Stimulated activated memory B cell treated with anti-CD40 and anti-IgM and Interleukin-4, amounts not matched to agents 10 μg/mL and 1 μg/mL and 100 μg/mL, for 72 hours (primary cell): ENCODE measurements at regions not wholly inside any gene's neighbourhood (a gene's known extent, or its start where the extent isn't known, plus 50 kb on each side); places are given as distances from the start of the nearest gene placed in this dataset.

Experiments
- ATAC-seq: fragments of 150-1000 bp; cut with Tn5 transposase; 2 replicates; pipeline ENCODE4 v1.10.0; 2021
- H3K27ac Mint-ChIP-seq: one replicate; pipeline ENCODE4 v1.8.0; 2022; ENCODE audit warnings: mild to moderate bottlenecking, mixed read lengths
- H3K27me3 Mint-ChIP-seq: one replicate; pipeline ENCODE4 v1.8.0; 2022; ENCODE audit warnings: mixed read lengths
- H3K36me3 Mint-ChIP-seq: one replicate; pipeline ENCODE4 v1.8.0; 2022; ENCODE audit warnings: mixed read lengths
- H3K4me1 Mint-ChIP-seq: one replicate; pipeline ENCODE4 v1.8.0; 2022; ENCODE audit warnings: mixed read lengths
- H3K4me3 Mint-ChIP-seq: one replicate; pipeline ENCODE4 v1.8.0; 2022; ENCODE audit warnings: mild to moderate bottlenecking, moderate library complexity, mixed read lengths
- H3K9me3 Mint-ChIP-seq: one replicate; pipeline ENCODE4 v1.8.0; 2022; ENCODE audit warnings: mixed read lengths

DNA sequence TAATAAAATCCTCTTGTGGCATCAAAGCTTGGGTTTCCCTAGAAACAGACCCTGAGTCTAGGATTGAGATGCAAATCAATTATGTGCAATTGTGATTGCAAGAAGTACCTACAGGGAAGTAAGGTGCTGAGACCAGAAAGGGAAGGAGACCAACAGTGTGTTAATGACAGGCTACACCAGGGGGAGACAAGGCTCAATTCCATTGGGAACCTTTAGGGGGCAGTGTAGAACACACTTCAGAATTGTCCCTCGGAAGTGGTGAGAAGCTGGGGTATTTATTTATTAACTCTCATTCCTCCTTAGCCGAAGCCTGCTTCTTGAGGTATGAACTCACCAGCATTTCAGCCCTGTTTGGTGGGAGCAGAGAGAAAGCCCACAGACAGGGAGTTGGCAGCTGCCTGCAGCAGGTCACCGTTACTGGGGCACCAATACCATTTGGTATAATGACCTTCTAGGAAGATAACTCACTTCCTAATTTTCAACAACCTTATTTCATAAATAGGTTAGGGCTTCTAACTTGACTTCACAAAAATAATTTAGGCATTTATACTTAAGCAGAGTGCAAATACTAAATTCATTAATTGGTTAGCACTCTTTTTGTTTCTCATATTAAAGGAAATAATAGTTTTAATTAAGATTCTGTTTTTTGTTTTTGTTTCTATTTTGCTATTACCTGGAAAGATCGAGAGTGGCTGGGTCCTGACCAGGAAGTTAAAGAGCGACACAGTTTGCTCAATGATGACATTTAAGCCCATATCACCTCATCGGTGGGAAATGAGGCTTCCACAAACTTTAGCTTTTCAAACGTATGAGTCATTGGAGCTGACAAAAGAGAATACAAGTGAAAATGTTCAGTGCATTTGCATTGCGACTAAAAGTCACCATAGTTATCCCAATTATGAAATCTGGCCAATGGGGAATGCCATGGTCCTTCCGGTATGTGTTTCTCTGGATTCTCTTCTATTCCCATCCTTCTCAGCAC, 94.8 kb downstream of the BTBD3 start:
- ATAC-seq, result peak; percentile 76
- Mint-ChIP-seq H3K27ac (no peak overlapping the region), H3K36me3 (no peaks in the 10 kb centered on the region), H3K27me3 (no peaks in the 10 kb centered on the region), H3K4me1 (no peaks in the 10 kb centered on the region), H3K9me3 (no peaks in the 10 kb centered on the region), H3K4me3 (no peak overlapping the region)

- H3K4me3 Mint-ChIP-seq, result no peak overlapping the region
- no peak for ATAC-seq
- H3K36me3 Mint-ChIP-seq, result no peaks in the 10 kb centered on the region
- no peaks in the 10 kb centered on the region for H3K27me3 Mint-ChIP-seq
- H3K27ac Mint-ChIP-seq, result no peak overlapping the region
- H3K9me3 Mint-ChIP-seq, result peaks cover 6% of the 10 kb centered on the region
- H3K4me1 Mint-ChIP-seq, result no peaks in the 10 kb centered on the region
Observed at GRCh38 chr20:12014276-12014675, 96.6 kb downstream of the BTBD3 start.

GRCh38 chr20:12014736-12015135, 97.0 kb downstream of the BTBD3 start:
- Mint-ChIP-seq H3K9me3 (peaks cover 6% of the 10 kb centered on the region), H3K4me1 (no peaks in the 10 kb centered on the region), H3K27me3 (no peaks in the 10 kb centered on the region), H3K36me3 (no peaks in the 10 kb centered on the region), H3K27ac (no peak overlapping the region), H3K4me3 (no peak overlapping the region)
- ATAC-seq, result no peak

GRCh38 chr20:12016291-12016690, 98.6 kb downstream of the BTBD3 start:
- Mint-ChIP-seq H3K36me3 (no peaks in the 10 kb centered on the region), H3K4me3 (no peak overlapping the region), H3K27me3 (no peaks in the 10 kb centered on the region), H3K9me3 (peaks cover 6% of the 10 kb centered on the region), H3K4me1 (no peaks in the 10 kb centered on the region), H3K27ac (no peak overlapping the region)
- no peak for ATAC-seq

GRCh38 chr20:12019715-12020114, 102.0 kb downstream of the BTBD3 start:
- H3K9me3 Mint-ChIP-seq, result peaks cover 6% of the 10 kb centered on the region
- peaks cover 17% of the 10 kb centered on the region for H3K4me1 Mint-ChIP-seq
- ATAC-seq, result no peak
- H3K36me3 Mint-ChIP-seq, result no peaks in the 10 kb centered on the region
- H3K4me3 Mint-ChIP-seq, result no peak overlapping the region
- no peaks in the 10 kb centered on the region for H3K27me3 Mint-ChIP-seq
- no peak overlapping the region for H3K27ac Mint-ChIP-seq

DNA sequence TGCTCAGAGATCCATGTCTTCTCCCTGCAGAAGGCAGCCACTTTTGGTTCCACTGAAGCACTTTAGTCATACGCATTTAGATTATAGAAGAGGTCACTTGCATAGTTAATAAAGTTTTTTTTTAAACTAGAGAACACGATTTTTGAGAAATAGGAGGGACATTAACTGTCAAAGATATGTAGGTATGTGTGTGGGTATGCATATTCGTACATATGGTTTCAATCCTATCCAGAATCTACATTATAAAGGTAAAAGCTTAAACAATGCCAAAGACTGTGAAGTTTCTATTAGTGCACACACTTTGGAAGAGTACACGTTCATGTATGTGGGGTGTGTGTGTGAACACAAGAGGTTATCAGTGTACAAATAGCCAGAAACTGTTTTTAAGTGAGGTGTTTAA, 103.2 kb downstream of the BTBD3 start:
- Mint-ChIP-seq H3K27ac (no peak overlapping the region), H3K4me3 (no peak overlapping the region), H3K27me3 (no peaks in the 10 kb centered on the region), H3K4me1 (peaks cover 17% of the 10 kb centered on the region), H3K9me3 (peaks cover 9% of the 10 kb centered on the region), H3K36me3 (no peaks in the 10 kb centered on the region)
- ATAC-seq, result no peak

DNA sequence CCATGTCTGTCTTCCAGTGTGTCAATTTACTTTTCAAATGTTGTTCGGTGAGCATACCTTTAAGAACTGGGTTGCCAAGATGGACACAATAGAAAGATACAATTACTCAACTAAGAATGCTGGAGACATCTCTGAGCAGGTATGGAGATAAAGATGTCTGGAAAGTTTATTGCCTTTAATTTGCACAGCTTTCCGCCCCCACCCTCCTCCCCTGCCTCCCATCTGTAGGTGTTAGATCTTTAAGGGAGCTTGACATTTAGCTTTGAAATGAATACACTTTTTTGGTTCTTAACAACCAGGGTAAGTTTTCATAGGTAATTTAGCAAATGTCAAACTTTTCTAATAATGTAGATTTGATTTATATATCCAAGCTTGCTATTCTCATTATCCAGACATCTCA, 104.4 kb downstream of the BTBD3 start:
- H3K27me3 Mint-ChIP-seq, result no peaks in the 10 kb centered on the region
- no peak for ATAC-seq
- H3K9me3 Mint-ChIP-seq, result peaks cover 10% of the 10 kb centered on the region
- H3K27ac Mint-ChIP-seq, result no peak overlapping the region
- no peak overlapping the region for H3K4me3 Mint-ChIP-seq
- H3K36me3 Mint-ChIP-seq, result no peaks in the 10 kb centered on the region
- H3K4me1 Mint-ChIP-seq, result peaks cover 17% of the 10 kb centered on the region

DNA sequence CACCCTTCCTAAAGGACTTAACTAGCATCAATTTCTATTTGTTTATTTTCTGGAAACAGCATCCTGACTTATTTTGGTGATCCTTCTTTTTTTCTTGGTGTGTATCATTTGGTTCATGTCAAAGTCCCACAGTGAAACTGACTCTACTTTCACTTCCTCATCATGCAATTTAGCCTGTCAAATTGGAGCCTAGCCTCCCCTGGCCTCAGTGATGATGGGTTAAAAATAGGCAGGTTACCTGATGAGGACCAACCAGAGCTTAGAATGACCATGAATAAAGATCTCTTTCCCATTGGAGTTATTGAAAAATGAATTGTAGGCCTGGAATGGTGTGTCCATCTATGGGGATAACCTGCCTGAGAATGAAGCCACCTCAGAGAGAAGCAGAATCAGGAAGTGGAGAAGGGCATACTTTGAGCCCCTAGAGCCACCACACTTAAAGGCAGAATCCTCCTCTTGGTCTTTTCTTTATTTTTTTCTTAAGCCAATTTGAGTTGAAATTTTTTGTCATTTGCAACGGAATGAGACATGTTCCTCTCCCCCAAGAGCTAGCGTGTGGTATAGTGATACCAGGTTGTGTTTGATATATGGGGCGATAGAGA, 105.6 kb downstream of the BTBD3 start:
- Mint-ChIP-seq H3K27ac (no peak overlapping the region), H3K36me3 (no peaks in the 10 kb centered on the region), H3K9me3 (peaks cover 6% of the 10 kb centered on the region), H3K27me3 (no peaks in the 10 kb centered on the region), H3K4me3 (no peak overlapping the region), H3K4me1 (peaks cover 17% of the 10 kb centered on the region)
- peak; percentile 69 for ATAC-seq

- no peak for ATAC-seq
- no peak overlapping the region for H3K27ac Mint-ChIP-seq
Observed at GRCh38 chr20:12028771-12029170, 111.1 kb downstream of the BTBD3 start.

GRCh38 chr20:12030470-12030869, 112.8 kb downstream of the BTBD3 start:
- Mint-ChIP-seq H3K4me3 (no peak overlapping the region), H3K36me3 (no peaks in the 10 kb centered on the region), H3K9me3 (peaks cover 8% of the 10 kb centered on the region), H3K4me1 (no peaks in the 10 kb centered on the region), H3K27ac (no peak overlapping the region), H3K27me3 (no peaks in the 10 kb centered on the region)
- ATAC-seq, result no peak

More at GRCh38 chr20:12028771-12029170, 111.1 kb downstream of the BTBD3 start:
- Mint-ChIP-seq H3K36me3 (no peaks in the 10 kb centered on the region), H3K27me3 (no peaks in the 10 kb centered on the region), H3K4me3 (no peak overlapping the region), H3K9me3 (peaks cover 8% of the 10 kb centered on the region), H3K4me1 (peaks cover 7% of the 10 kb centered on the region)

- H3K27me3 Mint-ChIP-seq, result no peaks in the 10 kb centered on the region
- no peaks in the 10 kb centered on the region for H3K36me3 Mint-ChIP-seq
- peaks cover 5% of the 10 kb centered on the region for H3K9me3 Mint-ChIP-seq
- no peak overlapping the region for H3K4me3 Mint-ChIP-seq
- ATAC-seq, result no peak
- no peak overlapping the region for H3K27ac Mint-ChIP-seq
- peaks cover 6% of the 10 kb centered on the region for H3K4me1 Mint-ChIP-seq
Observed at GRCh38 chr20:12036142-12036541, 118.4 kb downstream of the BTBD3 start.

DNA sequence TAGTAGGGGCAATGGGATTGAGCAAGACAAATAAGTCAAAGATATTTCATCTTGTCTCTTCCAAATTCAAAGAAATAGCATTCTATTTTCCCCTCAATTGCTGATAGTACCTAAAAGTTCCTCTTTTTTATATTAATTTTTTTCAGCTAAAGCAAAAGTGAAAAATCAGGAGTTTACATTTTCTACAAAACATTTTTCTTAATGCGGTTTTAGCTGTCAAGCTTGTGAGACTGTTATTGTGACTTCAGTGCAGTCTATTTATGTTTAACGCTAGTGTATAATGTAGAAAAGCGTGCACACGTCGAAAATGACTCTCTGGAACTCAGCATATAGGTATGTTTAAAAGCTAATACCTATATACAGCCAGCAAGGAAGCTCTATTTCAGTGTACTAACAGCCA, 119.8 kb downstream of the BTBD3 start:
- Mint-ChIP-seq H3K27ac (no peak overlapping the region), H3K4me3 (no peak overlapping the region), H3K4me1 (peaks cover 6% of the 10 kb centered on the region), H3K27me3 (no peaks in the 10 kb centered on the region), H3K9me3 (peaks cover 3% of the 10 kb centered on the region), H3K36me3 (no peaks in the 10 kb centered on the region)
- ATAC-seq, result no peak

DNA sequence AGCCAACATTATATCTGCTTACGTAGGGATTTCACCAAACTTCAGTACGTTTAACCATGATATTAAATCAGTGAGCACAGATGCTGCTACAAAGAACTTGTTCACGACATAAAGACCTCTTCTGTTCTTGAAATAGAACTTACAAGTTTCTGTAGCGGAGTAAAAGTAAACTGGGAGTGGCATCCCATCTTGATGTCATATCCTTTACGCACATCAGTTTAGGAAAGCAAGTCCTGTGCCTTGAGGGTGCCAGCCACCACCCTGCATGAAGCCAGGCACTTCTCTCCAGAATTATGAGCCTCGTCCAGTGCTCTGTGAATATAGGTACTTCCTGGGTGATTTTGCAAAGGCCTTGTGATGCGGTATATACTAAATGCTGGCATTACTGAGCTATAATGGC, 122.6 kb downstream of the BTBD3 start:
- Mint-ChIP-seq H3K4me3 (no peak overlapping the region), H3K4me1 (peaks cover 6% of the 10 kb centered on the region), H3K9me3 (no peaks in the 10 kb centered on the region), H3K27me3 (no peaks in the 10 kb centered on the region), H3K27ac (no peak overlapping the region), H3K36me3 (no peaks in the 10 kb centered on the region)
- ATAC-seq, result no peak

DNA sequence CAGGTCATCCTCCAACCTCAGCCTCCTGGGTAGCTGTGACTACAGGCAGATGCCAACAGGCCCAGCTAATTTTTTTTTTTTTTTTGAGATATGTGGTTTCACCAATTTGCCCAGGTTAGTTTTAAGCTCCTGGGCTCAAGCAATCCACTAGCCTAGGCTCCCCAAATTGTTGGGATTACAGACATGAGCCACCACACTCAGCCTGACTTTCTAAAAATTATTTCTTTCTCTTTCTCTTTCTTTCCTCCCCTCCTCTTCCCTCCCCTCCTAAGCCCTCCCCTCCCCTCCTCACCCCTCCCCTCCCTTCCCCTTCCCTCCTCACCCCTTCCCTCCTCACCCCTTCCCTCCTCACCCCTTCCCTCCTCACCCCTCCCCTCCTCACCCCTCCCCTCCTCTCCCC, 127.3 kb downstream of the BTBD3 start:
- Mint-ChIP-seq H3K4me1 (no peaks in the 10 kb centered on the region), H3K4me3 (no peak overlapping the region), H3K9me3 (peaks cover 7% of the 10 kb centered on the region), H3K27ac (no peak overlapping the region), H3K36me3 (no peaks in the 10 kb centered on the region), H3K27me3 (no peaks in the 10 kb centered on the region)
- no peak for ATAC-seq

DNA sequence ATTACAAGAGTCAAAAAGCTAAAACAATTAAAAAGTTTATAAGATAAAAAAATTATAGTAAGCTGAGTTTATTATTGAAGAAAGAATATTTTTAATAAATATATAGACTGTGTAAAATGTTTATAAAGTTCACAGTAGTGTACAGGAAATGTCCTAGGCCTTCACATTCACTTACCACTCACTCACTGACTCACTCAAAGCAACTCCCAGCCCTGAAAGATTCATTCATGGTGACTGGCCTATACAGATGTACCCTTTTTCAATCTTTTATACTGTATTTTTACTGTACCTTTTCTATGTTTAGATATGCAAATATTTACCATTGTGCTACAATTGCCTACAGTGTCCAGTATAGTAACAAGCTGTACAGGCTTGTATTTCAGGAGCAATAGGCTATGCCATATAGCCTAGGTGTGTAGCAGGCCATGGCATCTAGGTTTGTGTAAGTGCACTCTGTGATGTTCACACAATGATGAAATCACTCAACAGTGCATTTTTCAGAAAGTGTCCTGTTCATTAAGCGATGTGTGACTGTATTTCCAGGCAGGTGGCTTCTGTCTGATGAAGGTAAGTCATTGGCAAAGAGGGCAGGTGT, 130.2 kb downstream of the BTBD3 start:
- Mint-ChIP-seq H3K27ac (no peak overlapping the region), H3K27me3 (no peaks in the 10 kb centered on the region), H3K9me3 (peaks cover 10% of the 10 kb centered on the region), H3K4me3 (no peak overlapping the region), H3K36me3 (no peaks in the 10 kb centered on the region), H3K4me1 (peaks cover 7% of the 10 kb centered on the region)
- ATAC-seq, result no peak
